ENCODE measurements at regions not wholly inside any gene's neighbourhood (a gene's known extent, or its start where the extent isn't known, plus 50 kb on each side); places are given as distances from the start of the nearest gene placed in this dataset.
"Not testable (repeated sequence)": the region's sequence is repeated elsewhere in the genome, so short reads cannot be mapped to it uniquely, and the experiment has no call there.

DNA sequence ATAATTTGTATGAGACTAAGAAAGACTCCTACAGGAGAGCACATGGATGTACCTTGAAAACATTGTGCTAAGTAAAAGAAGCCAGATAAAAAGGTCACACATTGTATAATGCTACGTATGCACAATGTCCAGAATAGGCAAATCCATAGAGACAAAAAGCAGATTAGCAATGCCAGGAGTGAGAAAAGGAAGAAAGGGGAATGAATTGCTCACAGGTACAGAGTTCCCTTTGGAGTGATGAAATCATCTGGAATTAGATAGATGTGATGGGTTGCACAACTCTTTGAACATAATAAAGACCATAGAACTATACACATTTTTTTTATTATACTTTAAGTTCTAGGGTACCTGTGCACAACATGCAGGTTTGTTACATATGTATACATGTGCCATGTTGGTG lies 1218.9 kb upstream of the TMEM132C start:
- Histone ChIP-seq H3K27me3 (replicated peaks; ENCODE audit: control insufficient read depth, insufficient read depth, low read length) (no peaks in the 10 kb centered on the region), H3K36me3 (ENCODE audit: control insufficient read depth, insufficient read depth, low read length) (no peaks in the 10 kb centered on the region), H3K4me3 (replicated peaks; ENCODE audit: low read depth, low read length) (no peak overlapping the region)
- TF ChIP-seq, protein P1, sequence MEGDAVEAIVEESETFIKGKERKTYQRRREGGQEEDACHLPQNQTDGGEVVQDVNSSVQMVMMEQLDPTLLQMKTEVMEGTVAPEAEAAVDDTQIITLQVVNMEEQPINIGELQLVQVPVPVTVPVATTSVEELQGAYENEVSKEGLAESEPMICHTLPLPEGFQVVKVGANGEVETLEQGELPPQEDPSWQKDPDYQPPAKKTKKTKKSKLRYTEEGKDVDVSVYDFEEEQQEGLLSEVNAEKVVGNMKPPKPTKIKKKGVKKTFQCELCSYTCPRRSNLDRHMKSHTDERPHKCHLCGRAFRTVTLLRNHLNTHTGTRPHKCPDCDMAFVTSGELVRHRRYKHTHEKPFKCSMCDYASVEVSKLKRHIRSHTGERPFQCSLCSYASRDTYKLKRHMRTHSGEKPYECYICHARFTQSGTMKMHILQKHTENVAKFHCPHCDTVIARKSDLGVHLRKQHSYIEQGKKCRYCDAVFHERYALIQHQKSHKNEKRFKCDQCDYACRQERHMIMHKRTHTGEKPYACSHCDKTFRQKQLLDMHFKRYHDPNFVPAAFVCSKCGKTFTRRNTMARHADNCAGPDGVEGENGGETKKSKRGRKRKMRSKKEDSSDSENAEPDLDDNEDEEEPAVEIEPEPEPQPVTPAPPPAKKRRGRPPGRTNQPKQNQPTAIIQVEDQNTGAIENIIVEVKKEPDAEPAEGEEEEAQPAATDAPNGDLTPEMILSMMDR (IDR thresholded peaks at IDR 0.05; ENCODE audit: insufficient read depth, low read length, poor library complexity, severe bottlenecking): no peak
- no peak for DNase-seq (ENCODE audit: extremely low read depth, insufficient read length)

DNA sequence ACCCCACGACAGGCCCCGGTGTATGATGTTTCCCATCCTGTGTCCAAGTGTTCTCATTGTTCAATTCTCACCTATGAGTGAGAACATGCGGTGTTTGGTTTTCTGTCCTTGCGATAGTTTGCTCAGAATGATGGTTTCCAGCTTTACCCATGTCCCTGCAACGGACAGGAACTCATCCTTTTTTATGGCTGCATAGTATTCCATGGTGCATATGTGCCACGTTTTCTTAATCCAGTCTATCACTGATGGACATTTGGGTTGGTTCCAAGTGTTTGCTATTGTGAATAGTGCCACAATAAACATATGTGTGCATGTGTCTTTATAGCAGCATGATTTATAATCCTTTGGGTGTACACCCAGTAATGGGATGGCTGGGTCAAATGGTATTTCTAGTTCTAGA lies 1218.4 kb upstream of the TMEM132C start:
- H3K36me3 ChIP-seq (ENCODE audit: control insufficient read depth, insufficient read depth, low read length); DNase-seq (ENCODE audit: extremely low read depth, insufficient read length); H3K4me3 ChIP-seq (replicated peaks; ENCODE audit: low read depth, low read length); H3K27me3 ChIP-seq (replicated peaks; ENCODE audit: control insufficient read depth, insufficient read depth, low read length): not testable (repeated sequence)

DNA sequence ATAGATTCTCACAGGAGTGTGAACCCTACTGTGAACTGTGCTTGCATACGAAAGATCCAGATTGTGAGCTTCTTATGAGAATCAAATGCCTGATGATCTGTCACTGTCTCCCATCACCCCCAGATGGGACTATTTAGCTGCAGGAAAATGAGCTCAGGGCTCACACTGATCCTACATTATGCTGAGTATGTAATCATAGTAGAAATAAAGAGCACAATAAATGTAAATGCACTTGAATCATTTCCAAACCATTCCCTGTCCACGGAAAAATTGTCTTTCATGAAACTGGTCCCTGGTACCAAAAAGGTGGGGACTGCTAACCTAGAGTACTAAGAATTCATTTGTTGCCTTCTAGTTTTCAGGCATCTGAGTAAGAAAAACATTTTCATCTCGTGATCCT lies 1215.8 kb upstream of the TMEM132C start:
- no peaks in the 10 kb centered on the region for H3K27me3 ChIP-seq (replicated peaks; ENCODE audit: control insufficient read depth, insufficient read depth, low read length)
- H3K36me3 ChIP-seq (ENCODE audit: control insufficient read depth, insufficient read depth, low read length): no peaks in the 10 kb centered on the region
- TF ChIP-seq, protein P1 (IDR thresholded peaks at IDR 0.05; ENCODE audit: insufficient read depth, low read length, poor library complexity, severe bottlenecking): no peak
- DNase-seq (ENCODE audit: extremely low read depth, insufficient read length): no peak
- no peak overlapping the region for H3K4me3 ChIP-seq (replicated peaks; ENCODE audit: low read depth, low read length)

DNA sequence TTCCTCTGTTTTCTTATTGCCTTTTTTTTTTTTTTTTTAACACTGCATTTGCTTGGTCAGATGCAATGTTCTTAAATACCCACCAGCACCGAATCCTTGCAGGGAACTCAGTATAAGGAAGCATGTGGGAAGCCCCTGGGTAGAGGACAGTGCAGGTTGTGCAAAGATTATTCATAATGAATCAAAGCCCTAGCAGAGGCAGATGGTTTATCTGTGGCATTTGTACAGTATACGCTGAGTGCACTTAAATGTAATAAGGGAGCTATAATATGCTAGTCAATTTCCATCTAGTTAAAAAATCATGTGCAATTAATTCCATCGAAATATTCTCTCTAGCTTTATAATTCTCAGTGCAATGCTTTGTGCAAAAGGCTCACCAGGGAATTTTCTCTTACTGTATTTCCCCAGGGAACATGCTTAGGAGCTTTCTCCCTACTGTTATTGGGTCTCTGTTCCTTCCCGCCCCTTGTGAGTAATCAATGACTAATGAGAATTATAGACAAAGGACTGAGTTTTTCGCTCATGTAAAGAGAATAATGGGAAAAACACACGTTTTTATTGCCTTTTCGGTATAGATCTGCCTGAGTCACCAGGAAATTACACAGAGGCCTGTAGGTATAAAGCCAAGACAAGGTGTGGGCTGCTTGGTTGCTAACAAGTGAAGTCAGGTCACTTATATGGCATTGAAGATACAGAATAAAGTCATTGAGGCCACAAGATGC lies 1214.3 kb upstream of the TMEM132C start:
- Histone ChIP-seq H3K4me3 (replicated peaks; ENCODE audit: low read depth, low read length) (no peak overlapping the region), H3K36me3 (ENCODE audit: control insufficient read depth, insufficient read depth, low read length) (no peaks in the 10 kb centered on the region), H3K27me3 (replicated peaks; ENCODE audit: control insufficient read depth, insufficient read depth, low read length) (no peaks in the 10 kb centered on the region)
- TF ChIP-seq, protein P1 (IDR thresholded peaks at IDR 0.05; ENCODE audit: insufficient read depth, low read length, poor library complexity, severe bottlenecking): no peak
- no peak for DNase-seq (ENCODE audit: extremely low read depth, insufficient read length)

DNA sequence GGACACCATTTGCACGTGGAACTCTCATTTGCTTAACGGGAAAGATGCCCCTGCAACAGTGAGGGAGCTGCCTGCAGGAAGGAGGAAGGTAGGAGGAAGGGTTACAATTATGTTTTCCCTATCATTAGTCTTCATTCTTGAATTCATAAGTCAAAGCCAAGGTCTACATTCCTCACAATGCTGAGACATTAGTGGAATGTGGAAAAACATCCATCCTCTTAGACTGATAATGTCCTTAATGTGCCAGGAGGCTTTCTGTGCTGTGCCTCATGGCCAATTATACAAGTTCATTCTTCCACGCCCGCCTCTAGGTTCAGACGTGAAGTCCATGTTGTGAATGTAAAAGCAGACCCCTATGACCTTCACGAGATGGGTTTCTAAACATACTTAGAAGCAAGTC lies 1212.4 kb upstream of the TMEM132C start:
- no peaks in the 10 kb centered on the region for H3K27me3 ChIP-seq (replicated peaks; ENCODE audit: control insufficient read depth, insufficient read depth, low read length)
- TF ChIP-seq, protein P1 (IDR thresholded peaks at IDR 0.05; ENCODE audit: insufficient read depth, low read length, poor library complexity, severe bottlenecking): no peak
- no peaks in the 10 kb centered on the region for H3K36me3 ChIP-seq (ENCODE audit: control insufficient read depth, insufficient read depth, low read length)
- H3K4me3 ChIP-seq (replicated peaks; ENCODE audit: low read depth, low read length): no peak overlapping the region
- no peak for DNase-seq (ENCODE audit: extremely low read depth, insufficient read length)

DNA sequence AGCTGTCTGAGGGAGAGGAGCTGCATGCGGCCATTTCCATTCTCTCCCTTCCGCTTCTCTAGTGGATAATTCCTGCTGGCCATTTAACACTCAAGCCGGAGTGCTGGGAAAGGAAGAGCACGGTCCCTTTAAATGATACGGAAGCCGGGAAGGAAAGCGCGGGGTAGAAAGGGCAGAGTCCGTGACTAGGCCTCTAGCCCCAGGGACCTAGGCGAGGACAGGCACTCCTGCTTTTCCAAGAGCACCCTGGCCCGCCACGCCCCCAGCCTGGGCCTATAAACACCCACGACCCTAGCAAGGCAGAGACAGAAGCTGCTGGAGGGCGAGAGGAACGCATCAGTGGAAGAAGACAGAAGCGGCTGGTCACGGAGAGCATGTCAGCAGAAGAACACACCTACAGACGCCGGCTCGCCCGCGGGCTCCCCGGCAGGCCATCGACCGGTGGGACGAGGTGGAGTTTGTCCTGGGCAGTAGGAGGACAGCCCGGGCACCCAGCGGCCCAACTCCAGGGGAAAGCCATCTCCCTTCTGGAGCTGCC lies 1206.6 kb upstream of the TMEM132C start:
- DNase-seq (ENCODE audit: extremely low read depth, insufficient read length): no peak
- TF ChIP-seq, protein P1 (IDR thresholded peaks at IDR 0.05; ENCODE audit: insufficient read depth, low read length, poor library complexity, severe bottlenecking): no peak
- no peaks in the 10 kb centered on the region for H3K36me3 ChIP-seq (ENCODE audit: control insufficient read depth, insufficient read depth, low read length)
- no peaks in the 10 kb centered on the region for H3K27me3 ChIP-seq (replicated peaks; ENCODE audit: control insufficient read depth, insufficient read depth, low read length)
- H3K4me3 ChIP-seq (replicated peaks; ENCODE audit: low read depth, low read length): no peak overlapping the region

All from GM06990 (cell line).